Glutamatergic neuron (in vitro differentiated cells): ENCODE measurements at regions not wholly inside any gene's neighbourhood (a gene's known extent, or its start where the extent isn't known, plus 50 kb on each side); places are given as distances from the start of the nearest gene placed in this dataset.

ENCODE experiments used
- DNase-seq: peaks from one replicate; pipeline ENCODE4 v3.0.0; 2022
- H3K27ac Mint-ChIP-seq: one replicate; pipeline ENCODE4 v1.8.0; 2020; ENCODE audit warnings: mild to moderate bottlenecking, mixed read lengths, inconsistent platforms; ENCODE audit not compliant: unreplicated experiment
- H3K27me3 Mint-ChIP-seq: one replicate; pipeline ENCODE4 v1.8.0; 2020; ENCODE audit warnings: mild to moderate bottlenecking, moderate library complexity, mixed read lengths, inconsistent platforms; ENCODE audit not compliant: unreplicated experiment
- H3K36me3 Mint-ChIP-seq: one replicate; pipeline ENCODE4 v1.8.0; 2020; ENCODE audit warnings: mild to moderate bottlenecking, mixed read lengths, inconsistent platforms; ENCODE audit not compliant: unreplicated experiment
- H3K4me1 Mint-ChIP-seq: one replicate; pipeline ENCODE4 v1.8.0; 2020; ENCODE audit warnings: mild to moderate bottlenecking, low read depth, mixed read lengths, inconsistent platforms; ENCODE audit not compliant: unreplicated experiment
- H3K4me3 Mint-ChIP-seq: one replicate; pipeline ENCODE4 v1.8.0; 2020; ENCODE audit warnings: mild to moderate bottlenecking, mixed read lengths, inconsistent platforms; ENCODE audit not compliant: unreplicated experiment
- H3K9me3 Mint-ChIP-seq: one replicate; pipeline ENCODE4 v1.8.0; 2020; ENCODE audit warnings: mild to moderate bottlenecking, moderate library complexity, mixed read lengths, inconsistent platforms; ENCODE audit not compliant: unreplicated experiment
- TF ChIP-seq, protein P1 (sequence below): fragments of 200-600 bp; sonication (generic); IDR thresholded peaks from one replicate; pipeline ENCODE4 v1.5.0; 2021; ENCODE audit not compliant: partially characterized antibody, unreplicated experiment

DNA sequence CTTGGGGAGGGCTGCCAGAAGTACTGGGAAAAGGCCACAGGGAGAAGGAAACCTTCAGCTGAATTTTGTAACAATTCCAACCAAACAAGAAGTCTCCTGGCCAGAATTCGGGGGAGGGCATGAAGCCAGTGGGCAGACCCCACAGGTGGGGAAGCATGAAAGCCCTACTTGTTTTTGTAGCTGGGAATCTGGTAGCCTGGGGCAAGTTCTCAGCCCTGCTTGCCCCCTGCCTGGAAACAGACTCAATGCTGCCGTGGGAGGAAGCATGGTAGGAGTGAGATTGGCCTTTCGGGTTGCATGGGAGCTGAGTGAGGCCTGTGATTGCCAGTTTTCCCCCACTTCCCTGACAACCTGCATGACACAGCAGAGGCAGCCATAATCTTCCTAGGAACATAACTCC lies 259.2 kb upstream of the RMST start:
- H3K9me3 Mint-ChIP-seq = peaks cover 2% of the 10 kb centered on the region
- no peak for DNase-seq
- peaks cover 5% of the 10 kb centered on the region for H3K4me1 Mint-ChIP-seq
- H3K36me3 Mint-ChIP-seq = no peaks in the 10 kb centered on the region
- no peaks in the 10 kb centered on the region for H3K27me3 Mint-ChIP-seq
- TF ChIP-seq, protein P1, sequence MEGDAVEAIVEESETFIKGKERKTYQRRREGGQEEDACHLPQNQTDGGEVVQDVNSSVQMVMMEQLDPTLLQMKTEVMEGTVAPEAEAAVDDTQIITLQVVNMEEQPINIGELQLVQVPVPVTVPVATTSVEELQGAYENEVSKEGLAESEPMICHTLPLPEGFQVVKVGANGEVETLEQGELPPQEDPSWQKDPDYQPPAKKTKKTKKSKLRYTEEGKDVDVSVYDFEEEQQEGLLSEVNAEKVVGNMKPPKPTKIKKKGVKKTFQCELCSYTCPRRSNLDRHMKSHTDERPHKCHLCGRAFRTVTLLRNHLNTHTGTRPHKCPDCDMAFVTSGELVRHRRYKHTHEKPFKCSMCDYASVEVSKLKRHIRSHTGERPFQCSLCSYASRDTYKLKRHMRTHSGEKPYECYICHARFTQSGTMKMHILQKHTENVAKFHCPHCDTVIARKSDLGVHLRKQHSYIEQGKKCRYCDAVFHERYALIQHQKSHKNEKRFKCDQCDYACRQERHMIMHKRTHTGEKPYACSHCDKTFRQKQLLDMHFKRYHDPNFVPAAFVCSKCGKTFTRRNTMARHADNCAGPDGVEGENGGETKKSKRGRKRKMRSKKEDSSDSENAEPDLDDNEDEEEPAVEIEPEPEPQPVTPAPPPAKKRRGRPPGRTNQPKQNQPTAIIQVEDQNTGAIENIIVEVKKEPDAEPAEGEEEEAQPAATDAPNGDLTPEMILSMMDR = no peak
- no peak overlapping the region for H3K27ac Mint-ChIP-seq
- no peak overlapping the region for H3K4me3 Mint-ChIP-seq

DNA sequence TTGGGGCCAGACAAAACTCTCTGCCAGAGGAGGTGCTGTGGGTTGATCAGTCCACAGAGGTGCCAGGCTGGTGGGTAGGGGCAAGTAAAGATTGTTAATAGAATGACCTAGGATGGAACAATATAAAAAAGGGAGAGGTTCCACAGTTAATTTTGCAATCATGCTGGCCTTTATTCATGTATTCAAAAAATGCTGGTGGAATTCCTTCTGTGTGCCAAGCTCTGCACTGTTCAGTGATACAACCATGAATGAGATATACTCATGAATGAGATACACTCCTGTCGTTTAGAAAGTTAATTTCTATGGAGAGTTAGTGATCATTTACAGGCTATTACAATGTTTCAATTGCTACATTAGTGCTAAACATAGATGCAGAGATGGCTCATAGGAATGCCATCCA lies 252.6 kb upstream of the RMST start:
- Mint-ChIP-seq H3K27ac (no peak overlapping the region), H3K4me3 (no peak overlapping the region), H3K27me3 (no peaks in the 10 kb centered on the region), H3K36me3 (no peaks in the 10 kb centered on the region), H3K4me1 (peaks cover 12% of the 10 kb centered on the region), H3K9me3 (no peaks in the 10 kb centered on the region)
- TF ChIP-seq, protein P1 = no peak
- no peak for DNase-seq

DNA sequence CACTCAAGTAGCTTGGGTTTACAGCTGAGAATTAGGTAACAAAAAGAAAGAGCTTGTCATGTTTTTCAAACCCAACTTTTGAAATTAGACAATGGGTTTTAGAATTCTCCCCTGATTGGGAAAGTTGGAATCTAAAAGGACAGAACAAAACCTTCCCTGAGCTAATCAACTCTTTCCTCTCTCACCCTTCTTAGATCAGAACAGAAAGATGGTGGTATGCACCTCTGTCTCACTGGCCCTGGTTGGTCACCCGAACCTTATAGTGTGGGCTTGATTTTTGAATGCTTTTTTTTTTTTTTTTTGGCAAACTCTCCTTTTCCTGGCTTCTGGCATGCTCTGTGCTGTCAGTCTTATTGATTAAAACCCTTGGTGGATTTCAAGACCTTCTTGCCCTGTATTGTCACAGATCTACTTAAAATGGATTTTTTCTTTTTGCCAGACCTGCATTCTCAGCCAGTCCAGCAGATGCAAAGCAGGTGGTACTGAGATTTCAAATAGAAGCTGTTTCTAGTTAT lies 251.1 kb upstream of the RMST start:
- Mint-ChIP-seq H3K9me3 (no peaks in the 10 kb centered on the region), H3K27ac (peak overlapping the region; percentile 46), H3K36me3 (no peaks in the 10 kb centered on the region), H3K27me3 (no peaks in the 10 kb centered on the region), H3K4me1 (peaks cover 12% of the 10 kb centered on the region), H3K4me3 (peak overlapping the region; percentile 30)
- TF ChIP-seq, protein P1 = no peak
- DNase-seq = no peak

DNA sequence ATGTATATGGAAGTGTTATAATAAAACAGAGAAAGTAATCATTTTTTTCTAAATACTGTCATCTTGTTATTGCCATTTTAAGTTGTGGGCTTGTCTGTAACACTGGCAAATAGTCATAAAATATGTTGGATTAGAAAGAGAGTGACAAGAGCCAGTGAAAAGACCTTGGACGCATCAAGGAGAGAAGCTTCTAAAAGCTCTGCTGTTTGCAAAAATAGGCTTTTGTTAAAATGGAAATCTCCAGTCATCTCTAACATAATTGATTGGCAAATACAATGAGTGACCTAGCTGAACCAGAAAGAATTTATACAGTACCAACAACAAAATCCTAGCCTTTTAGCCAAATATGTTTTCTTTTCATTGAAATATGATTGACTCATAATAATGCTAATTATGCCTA lies 245.8 kb upstream of the RMST start:
- H3K4me1 Mint-ChIP-seq = peaks cover 10% of the 10 kb centered on the region
- H3K27ac Mint-ChIP-seq = no peak overlapping the region
- DNase-seq = no peak
- H3K36me3 Mint-ChIP-seq = no peaks in the 10 kb centered on the region
- H3K9me3 Mint-ChIP-seq = no peaks in the 10 kb centered on the region
- TF ChIP-seq, protein P1 = no peak
- peaks cover 4% of the 10 kb centered on the region for H3K27me3 Mint-ChIP-seq
- H3K4me3 Mint-ChIP-seq = no peak overlapping the region

DNA sequence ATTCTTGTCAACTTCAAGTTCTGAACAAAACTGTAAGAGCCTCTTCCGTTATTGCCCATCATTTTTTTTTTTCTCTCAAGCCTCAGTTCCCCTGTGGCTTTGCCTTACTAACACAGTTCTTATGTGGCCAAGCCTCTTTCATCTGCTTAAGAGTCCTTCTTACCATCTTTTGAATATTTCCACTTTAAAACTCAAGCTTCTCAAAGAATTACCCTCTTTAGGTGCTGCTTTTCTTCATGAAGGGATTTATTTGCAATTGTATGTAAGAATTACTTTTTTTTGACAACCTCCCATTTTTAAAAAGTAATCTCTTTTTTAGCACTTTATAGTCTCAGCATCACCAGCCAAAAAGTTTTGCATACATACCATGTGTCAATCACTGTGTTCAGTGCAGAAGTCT lies 240.2 kb upstream of the RMST start:
- DNase-seq = no peak
- Mint-ChIP-seq H3K4me1 (peaks cover 2% of the 10 kb centered on the region), H3K27me3 (peaks cover 4% of the 10 kb centered on the region), H3K9me3 (no peaks in the 10 kb centered on the region), H3K36me3 (no peaks in the 10 kb centered on the region), H3K4me3 (no peak overlapping the region), H3K27ac (no peak overlapping the region)
- TF ChIP-seq, protein P1 = no peak
